Neural progenitor cell (in vitro differentiated cells): ENCODE measurements at regions not wholly inside any gene's neighbourhood (a gene's known extent, or its start where the extent isn't known, plus 50 kb on each side); places are given as distances from the start of the nearest gene placed in this dataset.

Experiments
- DNase-seq: peaks from one replicate; pipeline ENCODE4 v3.0.0-alpha.2; 2016; ENCODE audit warnings: low spot score
- H2AFZ ChIP-seq: fragments of 200-600 bp; sonication (generic); replicated peaks from 2 replicates; pipeline ENCODE4 v1.6.1; 2016; ENCODE audit warnings: antibody characterized with exemption
- H3F3A ChIP-seq: fragments of 200-600 bp; sonication (generic); 2 replicates; pipeline ENCODE4 v1.6.1; 2016; ENCODE audit warnings: antibody characterized with exemption, low read depth
- H3K27ac ChIP-seq: fragments of 200-600 bp; sonication (generic); 2 replicates; pipeline ENCODE4 v1.5.1; 2016; ENCODE audit warnings: mild to moderate bottlenecking
- H3K27me3 ChIP-seq: fragments of 200-600 bp; sonication (generic); 2 replicates; pipeline ENCODE4 v1.6.1; 2016; ENCODE audit warnings: mild to moderate bottlenecking, moderate library complexity
- H3K36me3 ChIP-seq: fragments of 200-600 bp; sonication (generic); 2 replicates; pipeline ENCODE4 v1.5.1; 2016
- H3K4me1 ChIP-seq: fragments of 200-600 bp; sonication (generic); 2 replicates; pipeline ENCODE4 v1.6.1; 2016; ENCODE audit warnings: mixed run types
- H3K4me2 ChIP-seq: fragments of 200-600 bp; sonication (generic); 2 replicates; pipeline ENCODE4 v1.6.1; 2016
- H3K4me3 ChIP-seq: fragments of 200-600 bp; sonication (generic); 2 replicates; pipeline ENCODE4 v1.5.1; 2016
- H3K79me2 ChIP-seq: fragments of 200-600 bp; sonication (generic); 2 replicates; pipeline ENCODE4 v1.6.1; 2016; ENCODE audit warnings: low read depth
- H3K9ac ChIP-seq: fragments of 200-600 bp; sonication (generic); 2 replicates; pipeline ENCODE4 v1.6.1; 2016
- H3K9me3 ChIP-seq: fragments of 200-600 bp; sonication (generic); 2 replicates; pipeline ENCODE4 v1.5.1; 2016; ENCODE audit warnings: low read depth
- H4K20me1 ChIP-seq: fragments of 200-600 bp; sonication (generic); 2 replicates; pipeline ENCODE4 v1.6.1; 2016; ENCODE audit warnings: low read depth
- H3K27ac Mint-ChIP-seq: 3 replicates; pipeline ENCODE4 v1.8.0; 2021; ENCODE audit warnings: mixed read lengths
- H3K27me3 Mint-ChIP-seq: 2 replicates; pipeline ENCODE4 v1.8.0; 2022; ENCODE audit warnings: low read depth, mild to moderate bottlenecking, inconsistent platforms, moderate library complexity, mixed read lengths; ENCODE audit not compliant: insufficient read depth
- H3K36me3 Mint-ChIP-seq: 3 replicates; pipeline ENCODE4 v1.8.0; 2021; ENCODE audit warnings: mixed read lengths
- H3K4me1 Mint-ChIP-seq: 3 replicates; pipeline ENCODE4 v1.8.0; 2021; ENCODE audit warnings: mixed read lengths
- H3K4me3 Mint-ChIP-seq: 3 replicates; pipeline ENCODE4 v1.8.0; 2021; ENCODE audit warnings: mild to moderate bottlenecking, moderate library complexity, mixed read lengths
- H3K9me3 Mint-ChIP-seq: 3 replicates; pipeline ENCODE4 v1.8.0; 2020; ENCODE audit warnings: mixed read lengths
- EZH2 ChIP-seq: fragments of 200-600 bp; sonication (generic); IDR thresholded peaks from 2 replicates; pipeline ENCODE4 v1.6.1; 2017; ENCODE audit warnings: antibody characterized with exemption, mild to moderate bottlenecking, moderate library complexity
- EZH2phosphoT487 ChIP-seq: fragments of 200-600 bp; sonication (generic); IDR thresholded peaks from 2 replicates; pipeline ENCODE4 v1.6.1; 2017; ENCODE audit warnings: antibody characterized with exemption
- TF ChIP-seq, protein P1 (sequence below): fragments of 200-600 bp; sonication (generic); IDR thresholded peaks from 2 replicates; pipeline ENCODE4 v1.5.1; 2017; ENCODE audit warnings: antibody characterized with exemption, mild to moderate bottlenecking

- TF ChIP-seq, protein P1, sequence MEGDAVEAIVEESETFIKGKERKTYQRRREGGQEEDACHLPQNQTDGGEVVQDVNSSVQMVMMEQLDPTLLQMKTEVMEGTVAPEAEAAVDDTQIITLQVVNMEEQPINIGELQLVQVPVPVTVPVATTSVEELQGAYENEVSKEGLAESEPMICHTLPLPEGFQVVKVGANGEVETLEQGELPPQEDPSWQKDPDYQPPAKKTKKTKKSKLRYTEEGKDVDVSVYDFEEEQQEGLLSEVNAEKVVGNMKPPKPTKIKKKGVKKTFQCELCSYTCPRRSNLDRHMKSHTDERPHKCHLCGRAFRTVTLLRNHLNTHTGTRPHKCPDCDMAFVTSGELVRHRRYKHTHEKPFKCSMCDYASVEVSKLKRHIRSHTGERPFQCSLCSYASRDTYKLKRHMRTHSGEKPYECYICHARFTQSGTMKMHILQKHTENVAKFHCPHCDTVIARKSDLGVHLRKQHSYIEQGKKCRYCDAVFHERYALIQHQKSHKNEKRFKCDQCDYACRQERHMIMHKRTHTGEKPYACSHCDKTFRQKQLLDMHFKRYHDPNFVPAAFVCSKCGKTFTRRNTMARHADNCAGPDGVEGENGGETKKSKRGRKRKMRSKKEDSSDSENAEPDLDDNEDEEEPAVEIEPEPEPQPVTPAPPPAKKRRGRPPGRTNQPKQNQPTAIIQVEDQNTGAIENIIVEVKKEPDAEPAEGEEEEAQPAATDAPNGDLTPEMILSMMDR: no peak
- TF ChIP-seq EZH2phosphoT487 (no peak), EZH2 (no peak)
- DNase-seq: no peak
Observed at GRCh38 chr10:94049911-94050310, 56.2 kb downstream of the PLCE1 start.

GRCh38 chr10:94052281-94052680 is 58.5 kb downstream of the PLCE1 start:
- Mint-ChIP-seq H3K27ac (no peak overlapping the region), H3K36me3 (no peaks in the 10 kb centered on the region), H3K4me3 (no peak overlapping the region), H3K9me3 (no peaks in the 10 kb centered on the region), H3K4me1 (no peaks in the 10 kb centered on the region), H3K27me3 (peaks cover 2% of the 10 kb centered on the region)
- Histone ChIP-seq H3K9me3 (no peaks in the 10 kb centered on the region), H4K20me1 (no peaks in the 10 kb centered on the region), H3K4me3 (no peak overlapping the region), H3F3A (no peaks in the 10 kb centered on the region), H3K9ac (no peak overlapping the region), H3K27me3 (no peaks in the 10 kb centered on the region), H3K27ac (no peak overlapping the region), H3K79me2 (no peaks in the 10 kb centered on the region), H3K4me1 (no peaks in the 10 kb centered on the region), H2AFZ (no peak overlapping the region), H3K36me3 (no peaks in the 10 kb centered on the region), H3K4me2 (no peak overlapping the region)
- no peak for DNase-seq
- TF ChIP-seq EZH2phosphoT487 (no peak), EZH2 (no peak)
- TF ChIP-seq, protein P1: no peak

More at GRCh38 chr10:94049911-94050310, 56.2 kb downstream of the PLCE1 start:
- no peak overlapping the region for H3K4me3 ChIP-seq
- H3K27me3 Mint-ChIP-seq: peaks cover 4% of the 10 kb centered on the region
- no peak overlapping the region for H3K4me3 Mint-ChIP-seq
- no peak overlapping the region for H2AFZ ChIP-seq
- H3K4me2 ChIP-seq: no peak overlapping the region
- no peaks in the 10 kb centered on the region for H3K79me2 ChIP-seq
- peaks cover 3% of the 10 kb centered on the region for H3K4me1 Mint-ChIP-seq
- H4K20me1 ChIP-seq: no peaks in the 10 kb centered on the region
- H3K9me3 Mint-ChIP-seq: no peaks in the 10 kb centered on the region
- H3F3A ChIP-seq: no peaks in the 10 kb centered on the region
- H3K36me3 Mint-ChIP-seq: no peaks in the 10 kb centered on the region
- no peaks in the 10 kb centered on the region for H3K9me3 ChIP-seq
- H3K27me3 ChIP-seq: no peaks in the 10 kb centered on the region
- H3K9ac ChIP-seq: no peak overlapping the region
- no peaks in the 10 kb centered on the region for H3K4me1 ChIP-seq
- no peak overlapping the region for H3K27ac Mint-ChIP-seq
- no peaks in the 10 kb centered on the region for H3K36me3 ChIP-seq
- no peak overlapping the region for H3K27ac ChIP-seq

GRCh38 chr10:94052866-94053791 is 59.4 kb downstream of the PLCE1 start:
- Histone ChIP-seq H3K4me2 (no peak overlapping the region), H3K36me3 (no peaks in the 10 kb centered on the region), H2AFZ (no peak overlapping the region), H3K9me3 (no peaks in the 10 kb centered on the region), H3K4me1 (no peaks in the 10 kb centered on the region), H3K79me2 (no peaks in the 10 kb centered on the region), H3K4me3 (no peak overlapping the region), H3F3A (no peaks in the 10 kb centered on the region), H3K27me3 (no peaks in the 10 kb centered on the region), H3K27ac (no peak overlapping the region), H3K9ac (no peak overlapping the region), H4K20me1 (no peaks in the 10 kb centered on the region)
- no peak overlapping the region for H3K27ac Mint-ChIP-seq
- TF ChIP-seq, protein P1: no peak
- TF ChIP-seq EZH2phosphoT487: no peak
- TF ChIP-seq EZH2: no peak
- no peaks in the 10 kb centered on the region for H3K9me3 Mint-ChIP-seq
- no peak for DNase-seq
- no peak overlapping the region for H3K4me3 Mint-ChIP-seq
- H3K4me1 Mint-ChIP-seq: no peaks in the 10 kb centered on the region
- H3K36me3 Mint-ChIP-seq: no peaks in the 10 kb centered on the region
- H3K27me3 Mint-ChIP-seq: peaks cover 2% of the 10 kb centered on the region
